GM20000 (cell line): ENCODE measurements at regions not wholly inside any gene's neighbourhood (a gene's known extent, or its start where the extent isn't known, plus 50 kb on each side); places are given as distances from the start of the nearest gene placed in this dataset.

Experiments
- DNase-seq: peaks from one replicate; pipeline ENCODE4 v3.0.0; 2012; ENCODE audit warnings: low spot score
- CTCF ChIP-seq: IDR thresholded peaks from 2 replicates; pipeline ENCODE4 v1.5.1; 2012; ENCODE audit warnings: mild to moderate bottlenecking, control low read depth; ENCODE audit errors: extremely low read depth, missing control alignments

DNA sequence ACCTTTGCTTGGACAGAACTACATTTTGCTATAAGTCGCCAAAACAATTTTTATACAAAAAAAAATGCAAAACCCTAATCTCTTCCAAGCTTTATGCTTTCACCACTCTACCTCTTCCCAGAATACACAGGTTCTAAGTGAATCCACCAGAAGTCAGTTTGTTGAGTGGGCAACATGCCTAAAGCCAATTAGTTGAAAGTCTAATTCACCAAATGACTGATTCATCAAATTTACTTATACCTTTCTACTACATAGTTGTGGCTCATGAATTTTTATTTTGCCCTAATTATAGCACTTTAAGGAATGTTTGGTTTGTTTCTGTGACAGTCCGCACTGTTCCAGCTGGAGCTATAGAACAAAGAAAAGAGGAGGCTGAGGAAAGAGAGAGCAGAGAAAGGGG, 265.9 kb upstream of the TGFBR2 start:
- DNase-seq, result no peak
- no peak for TF ChIP-seq CTCF

DNA sequence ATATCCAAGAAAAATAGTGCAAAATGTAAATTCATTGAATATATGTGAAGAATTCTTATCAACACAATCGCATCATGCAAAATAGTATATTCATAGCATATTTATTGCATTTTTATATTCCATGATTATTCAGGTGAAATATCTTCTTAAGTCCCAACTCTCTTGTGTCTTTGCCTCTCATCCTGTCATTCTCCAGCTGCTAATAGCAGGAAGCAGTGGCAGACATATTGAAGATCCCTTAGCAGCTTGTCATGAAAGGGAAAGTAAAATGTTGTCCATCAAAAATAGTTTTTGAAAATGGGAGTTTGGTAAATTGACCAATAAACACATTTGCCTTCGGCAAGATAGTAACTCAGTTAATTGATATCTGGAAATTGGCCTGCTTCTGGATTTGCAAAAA, 265.3 kb upstream of the TGFBR2 start:
- no peak for DNase-seq
- no peak for TF ChIP-seq CTCF

GRCh38 chr3:30341851-30342250, 264.6 kb upstream of the TGFBR2 start:
- no peak for DNase-seq
- no peak for TF ChIP-seq CTCF

GRCh38 chr3:30342318-30343060, 263.9 kb upstream of the TGFBR2 start:
- TF ChIP-seq CTCF, result no peak
- no peak for DNase-seq

DNA sequence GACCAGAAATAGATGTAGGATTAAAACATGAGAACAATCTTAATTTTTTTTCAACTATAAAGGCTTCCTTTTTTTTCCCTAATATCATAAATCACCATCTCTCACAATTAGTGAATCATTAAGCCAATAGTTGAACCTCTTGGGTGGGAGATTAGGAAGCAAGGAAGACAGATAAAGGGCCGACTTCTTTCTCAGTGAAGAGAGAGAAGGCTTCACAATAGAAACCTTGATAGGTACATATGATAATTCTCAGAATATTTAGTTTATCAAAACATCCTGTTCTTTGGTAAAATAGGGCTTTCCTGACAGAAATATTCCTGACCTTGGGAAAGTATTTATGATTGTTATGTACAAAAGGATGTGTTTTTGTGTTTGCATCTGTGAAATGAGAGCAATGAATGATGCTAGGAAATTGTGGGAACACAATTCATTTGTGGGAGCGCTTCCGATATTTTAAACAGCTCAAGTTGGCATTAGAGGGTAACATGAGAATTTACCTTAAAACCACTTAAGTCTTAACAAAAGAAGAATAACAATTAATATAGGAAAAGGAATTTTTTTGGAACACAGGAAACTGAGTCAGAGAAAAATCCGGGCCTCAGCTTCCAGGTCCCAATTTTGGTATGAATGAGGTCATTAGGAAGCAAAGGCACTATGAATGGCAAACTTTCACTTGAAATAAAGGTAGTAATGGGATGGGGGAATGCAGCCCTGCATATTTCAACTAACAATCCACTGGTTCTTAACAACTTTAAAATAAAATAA, 263.2 kb upstream of the TGFBR2 start:
- no peak for TF ChIP-seq CTCF
- no peak for DNase-seq

- no peak for DNase-seq
Observed at GRCh38 chr3:30343861-30344260, 262.5 kb upstream of the TGFBR2 start.

More at GRCh38 chr3:30343861-30344260, 262.5 kb upstream of the TGFBR2 start:
- no peak for TF ChIP-seq CTCF
